Heart right ventricle (tissue), 16 donors: ENCODE measurements at regions not wholly inside any gene's neighbourhood (a gene's known extent, or its start where the extent isn't known, plus 50 kb on each side); places are given as distances from the start of the nearest gene placed in this dataset.
A peak's percentile ranks its signal among the peaks of the same experiment; 100 is the strongest.

Source experiments
- ATAC-seq, 8 donors: fragments of 200-7000 bp; cut with Tn5 transposase; one replicate each; pipeline ENCODE4 v1.9.1; 2020; ENCODE audit warnings: mild to moderate bottlenecking in 8 of 8, moderate library complexity in 8 of 8, moderate number of reproducible peaks in 1 of 8
- DNase-seq, 2 donors: peaks; one replicate each; pipeline ENCODE4 v3.0.0-alpha.2; 2020
- H3K27ac ChIP-seq, 10 donors: fragments of 200-600 bp; sonication (generic) in 2 of 10; one replicate each; pipeline versions ENCODE4 v1.5.0 to v1.8.0; 2020 to 2022; ENCODE audit warnings: mild to moderate bottlenecking in 3 of 10
- H3K27me3 ChIP-seq, 7 donors: fragments of 200-600 bp; one replicate each; pipeline ENCODE4 v1.8.0; 2021 to 2022; ENCODE audit warnings: mild to moderate bottlenecking in 2 of 7
- H3K36me3 ChIP-seq, 9 donors: fragments of 200-600 bp; sonication (generic) in 1 of 9; one replicate each; pipeline versions ENCODE4 v1.5.0 to v1.8.0; 2020 to 2022; ENCODE audit warnings: mild to moderate bottlenecking in 2 of 9
- H3K4me1 ChIP-seq, 9 donors: fragments of 200-600 bp; sonication (generic) in 1 of 9; one replicate each; pipeline versions ENCODE4 v1.5.0 to v1.8.0; 2020 to 2022; ENCODE audit warnings: mild to moderate bottlenecking in 4 of 9
- H3K4me3 ChIP-seq, 10 donors: fragments of 200-600 bp; sonication (generic) in 2 of 10; one replicate each; pipeline versions ENCODE4 v1.5.0 to v1.8.0; 2020 to 2022; ENCODE audit warnings: mild to moderate bottlenecking in 7 of 10, moderate library complexity in 2 of 10
- H3K9me3 ChIP-seq, 11 donors: fragments of 200-600 bp in 10 of 11; sonication (generic) in 2 of 11; one replicate each; pipeline versions ENCODE4 v1.5.0 to v1.8.0; 2013 to 2022; ENCODE audit warnings: mild to moderate bottlenecking in 2 of 11, control low read depth in 1 of 11, moderate library complexity in 1 of 11
- WGBS, 2 donors: extraction: QIAGEN DNeasy Blood & Tissue Kit; methylation state at CpG; one replicate each; pipeline ENCODE4 v1.1.7; 2013; ENCODE audit warnings: inconsistent platforms in 1 of 2; 5-methylcytosine and 5-hydroxymethylcytosine counted together
- intact Hi-C, 10 donors: fragments of 100-400 bp; cut with DNase I; formaldehyde crosslinking; loops; one replicate each; pipeline versions ENCODE4 v1.11.1 to v1.14.2; 2022
- TF ChIP-seq, protein P1 (sequence below), 9 donors: fragments of 200-600 bp; sonication (generic) in 2 of 9; IDR thresholded peaks; one replicate each; pipeline versions ENCODE4 v1.5.0 to v1.8.0; 2021 to 2022; ENCODE audit warnings: antibody characterized with exemption in 9 of 9, mild to moderate bottlenecking in 5 of 9, moderate library complexity in 1 of 9
- donor health status: Arrhythmogenic right ventricular cardiomyopathy.
- donor health status: ischemic (EF 13 %, LVEDD 7.1; RV severe dilation, severe dysfunction).
- donor health status: healthy with polysubstance abuse.
- donor health status: DM: no; HTN: yes; CAD: no.
- donor health status: DM: no; HTN: no; CAD: no.
- donor health status: ischemic (EF 25% LVEDD 6.9; RV normal size, moderate dysfunction).
- donor health status: ischemic (EF 25% LVEDD 5.7; RV mildly dilated, moderate dysfunction).
- donor health status: healthy.
- donor health status: DM: yes; HTN: yes; CAD: no.
- donor health status: Ischemic cardiomyopathy.
- donor health status: ischemic (EF 35%, LVEDD 5.7; RV mildly dilated, moderate dysfunction).
- donor health status: nonischemic (EF 11% LVEDD 7.7; RV severe dilation, severe dysfunction).
- donor health status: DM: yes; HTN: yes; CAD: no.
- donor health status: PGD.
- donor health status: ischemic (EF 29% LVEDD 5.4; RV normal size, mild dysfunction).
- donor health status: nonischemic (EF 23%, LVEDD 6.1; RV moderate dilation, normal function).

DNA sequence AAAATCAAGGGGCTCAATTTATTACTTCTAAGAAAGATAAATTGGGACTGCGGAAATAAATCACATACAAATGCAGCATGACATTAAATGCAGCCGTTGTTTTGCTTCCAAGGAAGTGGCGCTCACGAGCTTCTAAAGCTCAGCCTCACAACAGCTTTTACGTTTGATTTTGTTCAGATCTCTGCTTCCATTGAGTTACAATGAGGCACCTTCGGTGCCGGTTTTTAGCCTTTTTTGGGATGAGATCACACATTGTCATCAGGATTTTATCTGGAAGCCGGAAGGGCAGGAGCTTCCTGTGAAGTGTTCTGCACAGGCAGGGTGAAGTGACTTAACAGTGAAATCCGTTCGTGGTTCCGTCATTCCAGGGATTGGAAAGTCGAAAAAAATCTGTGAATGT is 209.8 kb downstream of the DCDC2C start:
- WGBS, 2 donors: 48 to 54% methylated on average over 12 of the region's 12 CpGs
- DNase-seq: peak in 1 of 2 donors; percentile 39
- H3K9me3 ChIP-seq: peaks cover 0 to 12% (median 0%) of the 10 kb centered on the region in 11 donors
- TF ChIP-seq, protein P1, sequence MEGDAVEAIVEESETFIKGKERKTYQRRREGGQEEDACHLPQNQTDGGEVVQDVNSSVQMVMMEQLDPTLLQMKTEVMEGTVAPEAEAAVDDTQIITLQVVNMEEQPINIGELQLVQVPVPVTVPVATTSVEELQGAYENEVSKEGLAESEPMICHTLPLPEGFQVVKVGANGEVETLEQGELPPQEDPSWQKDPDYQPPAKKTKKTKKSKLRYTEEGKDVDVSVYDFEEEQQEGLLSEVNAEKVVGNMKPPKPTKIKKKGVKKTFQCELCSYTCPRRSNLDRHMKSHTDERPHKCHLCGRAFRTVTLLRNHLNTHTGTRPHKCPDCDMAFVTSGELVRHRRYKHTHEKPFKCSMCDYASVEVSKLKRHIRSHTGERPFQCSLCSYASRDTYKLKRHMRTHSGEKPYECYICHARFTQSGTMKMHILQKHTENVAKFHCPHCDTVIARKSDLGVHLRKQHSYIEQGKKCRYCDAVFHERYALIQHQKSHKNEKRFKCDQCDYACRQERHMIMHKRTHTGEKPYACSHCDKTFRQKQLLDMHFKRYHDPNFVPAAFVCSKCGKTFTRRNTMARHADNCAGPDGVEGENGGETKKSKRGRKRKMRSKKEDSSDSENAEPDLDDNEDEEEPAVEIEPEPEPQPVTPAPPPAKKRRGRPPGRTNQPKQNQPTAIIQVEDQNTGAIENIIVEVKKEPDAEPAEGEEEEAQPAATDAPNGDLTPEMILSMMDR (IDR thresholded peaks at IDR 0.05): peak in 1 of 9 donors; percentile 8
- peak in 7 of 8 donors; percentile 47 to 93 (median 80) for ATAC-seq
- peaks cover 0 to 3% (median 0%) of the 10 kb centered on the region in 7 donors for H3K27me3 ChIP-seq
- peak overlapping the region in 6 of 10 donors; percentile 26 to 69 (median 56) for H3K27ac ChIP-seq
- H3K4me1 ChIP-seq: peaks cover 0 to 29% (median 6%) of the 10 kb centered on the region in 9 donors
- peak overlapping the region in 2 of 10 donors; percentile 14 to 15 for H3K4me3 ChIP-seq
- no peaks in the 10 kb centered on the region for H3K36me3 ChIP-seq
- intact Hi-C loops: no loop called here

DNA sequence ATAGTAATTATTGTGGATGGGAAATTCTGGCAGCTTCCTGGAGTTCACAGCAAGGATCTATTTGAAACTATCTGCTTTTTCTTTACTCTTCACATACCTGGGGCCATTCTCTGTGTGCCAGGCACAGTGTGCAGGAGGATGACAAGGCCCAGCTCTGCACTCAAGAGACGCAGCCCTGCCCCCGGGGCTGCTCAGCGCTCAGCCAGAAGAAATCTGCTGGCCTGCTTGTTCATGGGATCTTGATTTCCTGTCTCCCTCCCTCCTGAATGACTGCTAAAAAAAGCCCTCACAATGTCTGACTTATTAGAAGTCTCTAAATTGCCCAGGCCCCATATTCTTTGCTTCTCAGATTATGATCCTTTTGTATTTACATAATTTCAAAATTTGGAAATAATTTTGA is 210.9 kb downstream of the DCDC2C start:
- 26 to 30% methylated on average over 3 of the region's 3 CpGs for WGBS, 2 donors
- H3K27me3 ChIP-seq: peaks cover 0 to 3% (median 0%) of the 10 kb centered on the region in 7 donors
- H3K27ac ChIP-seq: peak overlapping the region in 6 of 10 donors; percentile 26 to 69 (median 48)
- no peak overlapping the region for H3K4me3 ChIP-seq
- intact Hi-C loops: no loop called here
- TF ChIP-seq, protein P1 (IDR thresholded peaks at IDR 0.05): no peak
- no peaks in the 10 kb centered on the region for H3K36me3 ChIP-seq
- DNase-seq (no peak), ATAC-seq (peak in 5 of 8 donors; percentile 23 to 70 (median 55))
- peaks cover 0 to 29% (median 6%) of the 10 kb centered on the region in 9 donors for H3K4me1 ChIP-seq
- H3K9me3 ChIP-seq: peaks cover 0 to 2% (median 0%) of the 10 kb centered on the region in 11 donors

DNA sequence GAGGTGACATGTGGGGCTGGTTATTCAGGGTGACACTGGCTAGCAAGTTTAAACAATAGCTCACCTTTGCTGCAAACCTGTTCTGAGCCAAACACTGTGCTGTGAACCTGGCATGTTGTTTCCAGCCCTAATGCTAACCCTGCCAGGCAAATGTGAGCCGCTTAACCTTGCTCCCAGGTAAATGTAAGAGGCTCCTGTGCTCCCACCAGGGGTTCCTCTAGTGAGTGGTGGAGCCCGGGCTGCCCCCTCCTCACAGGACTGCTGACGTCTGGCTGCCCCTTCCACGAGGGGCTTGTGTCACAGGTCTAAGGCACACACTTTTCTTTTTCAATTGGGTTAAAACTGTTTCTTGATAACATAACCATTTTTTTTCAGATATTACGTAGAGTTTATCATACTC is 223.7 kb downstream of the DCDC2C start:
- Histone ChIP-seq H3K4me1 (no peaks in the 10 kb centered on the region), H3K9me3 (peaks cover 0 to 5% (median 0%) of the 10 kb centered on the region in 11 donors), H3K27ac (no peak overlapping the region), H3K36me3 (no peaks in the 10 kb centered on the region), H3K27me3 (peaks cover 0 to 11% (median 0%) of the 10 kb centered on the region in 7 donors), H3K4me3 (no peak overlapping the region)
- WGBS, 2 donors: 60 to 74% methylated on average over 5 of the region's 5 CpGs
- intact Hi-C loops: no loop called here
- ATAC-seq (no peak), DNase-seq (no peak)
- TF ChIP-seq, protein P1 (IDR thresholded peaks at IDR 0.05): no peak

DNA sequence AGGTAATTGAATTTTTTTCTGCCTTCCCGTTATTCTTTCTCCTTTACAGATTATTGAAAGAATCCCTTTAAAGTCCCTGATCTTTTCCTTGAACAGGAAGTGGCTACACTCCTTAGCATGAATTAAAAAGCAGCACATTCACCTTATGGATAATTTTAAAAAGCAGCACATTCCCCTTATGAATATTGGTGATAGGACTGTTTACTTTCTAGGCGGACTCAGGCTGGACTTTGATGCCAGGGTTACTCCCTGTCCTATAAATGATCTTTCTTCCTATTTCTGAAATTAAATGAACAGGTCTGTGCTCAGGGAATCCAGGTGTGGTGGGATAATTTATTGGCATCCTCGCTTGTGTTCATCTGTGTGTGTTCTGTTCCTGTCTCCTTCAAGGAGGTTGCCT is 226.0 kb downstream of the DCDC2C start:
- no peaks in the 10 kb centered on the region for H3K36me3 ChIP-seq
- no peaks in the 10 kb centered on the region for H3K4me1 ChIP-seq
- 81 to 82% methylated on average over 3 of the region's 3 CpGs for WGBS, 2 donors
- TF ChIP-seq, protein P1 (IDR thresholded peaks at IDR 0.05): no peak
- H3K27ac ChIP-seq: no peak overlapping the region
- H3K9me3 ChIP-seq: peaks cover 0 to 25% (median 0%) of the 10 kb centered on the region in 11 donors
- no peak overlapping the region for H3K4me3 ChIP-seq
- DNase-seq: no peak
- no peaks in the 10 kb centered on the region for H3K27me3 ChIP-seq
- ATAC-seq: no peak
- intact Hi-C loops: loop anchor here in 1 of 10 donors (1.0 kb wide), 1 partner anchor 28 kb away; no protein-coding TSS in a partner anchor
